ENCODE measurements at regions not wholly inside any gene's neighbourhood (a gene's known extent, or its start where the extent isn't known, plus 50 kb on each side); places are given as distances from the start of the nearest gene placed in this dataset.

DNA sequence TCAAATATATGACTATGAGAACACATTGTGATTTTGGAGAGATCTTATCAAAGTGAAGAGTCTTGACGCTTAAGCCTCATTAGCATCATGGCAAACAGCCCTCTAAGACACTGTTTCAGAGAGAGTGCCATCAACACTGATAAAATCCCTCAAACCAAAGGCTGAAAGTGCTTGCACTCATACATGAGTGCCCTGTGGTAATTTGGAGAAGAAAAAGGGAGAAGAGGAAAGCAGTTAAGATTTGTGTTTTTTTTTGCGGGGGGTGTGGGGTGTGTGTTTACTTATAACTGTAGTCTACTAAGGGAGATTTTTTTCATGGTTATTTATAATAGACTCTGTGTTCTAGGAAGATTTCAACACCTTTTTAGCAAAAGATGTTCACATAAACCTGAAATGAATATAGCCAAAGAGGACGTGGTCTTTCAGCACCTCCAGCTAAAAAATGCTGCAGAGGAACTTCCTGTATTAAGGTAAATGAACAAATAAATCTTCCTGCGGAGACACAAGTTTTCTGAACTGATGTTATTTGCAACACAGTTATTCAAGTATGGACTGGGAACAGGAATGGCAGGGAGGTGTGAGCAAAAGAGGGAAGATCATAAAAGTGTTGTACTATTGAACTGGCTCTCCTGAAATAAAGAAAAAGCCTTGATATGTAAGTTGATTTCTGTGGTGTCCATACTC, 81.9 kb upstream of the TGFBR2 start:
- Mint-ChIP-seq H3K4me3 (ENCODE audit: low read depth) (no peak overlapping the region), H3K9me3 (ENCODE audit: low read depth) (peaks cover 6% of the 10 kb centered on the region), H3K27ac (no peak overlapping the region), H3K36me3 (ENCODE audit: insufficient read depth) (peaks cover 3% of the 10 kb centered on the region), H3K4me1 (ENCODE audit: low read depth) (peaks cover 11% of the 10 kb centered on the region), H3K27me3 (no peaks in the 10 kb centered on the region)
- TF ChIP-seq, protein P1, sequence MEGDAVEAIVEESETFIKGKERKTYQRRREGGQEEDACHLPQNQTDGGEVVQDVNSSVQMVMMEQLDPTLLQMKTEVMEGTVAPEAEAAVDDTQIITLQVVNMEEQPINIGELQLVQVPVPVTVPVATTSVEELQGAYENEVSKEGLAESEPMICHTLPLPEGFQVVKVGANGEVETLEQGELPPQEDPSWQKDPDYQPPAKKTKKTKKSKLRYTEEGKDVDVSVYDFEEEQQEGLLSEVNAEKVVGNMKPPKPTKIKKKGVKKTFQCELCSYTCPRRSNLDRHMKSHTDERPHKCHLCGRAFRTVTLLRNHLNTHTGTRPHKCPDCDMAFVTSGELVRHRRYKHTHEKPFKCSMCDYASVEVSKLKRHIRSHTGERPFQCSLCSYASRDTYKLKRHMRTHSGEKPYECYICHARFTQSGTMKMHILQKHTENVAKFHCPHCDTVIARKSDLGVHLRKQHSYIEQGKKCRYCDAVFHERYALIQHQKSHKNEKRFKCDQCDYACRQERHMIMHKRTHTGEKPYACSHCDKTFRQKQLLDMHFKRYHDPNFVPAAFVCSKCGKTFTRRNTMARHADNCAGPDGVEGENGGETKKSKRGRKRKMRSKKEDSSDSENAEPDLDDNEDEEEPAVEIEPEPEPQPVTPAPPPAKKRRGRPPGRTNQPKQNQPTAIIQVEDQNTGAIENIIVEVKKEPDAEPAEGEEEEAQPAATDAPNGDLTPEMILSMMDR (IDR thresholded peaks at IDR 0.05; ENCODE audit: unreplicated experiment): no peak
- DNase-seq (ENCODE audit: low spot score, unreplicated experiment): no peak

DNA sequence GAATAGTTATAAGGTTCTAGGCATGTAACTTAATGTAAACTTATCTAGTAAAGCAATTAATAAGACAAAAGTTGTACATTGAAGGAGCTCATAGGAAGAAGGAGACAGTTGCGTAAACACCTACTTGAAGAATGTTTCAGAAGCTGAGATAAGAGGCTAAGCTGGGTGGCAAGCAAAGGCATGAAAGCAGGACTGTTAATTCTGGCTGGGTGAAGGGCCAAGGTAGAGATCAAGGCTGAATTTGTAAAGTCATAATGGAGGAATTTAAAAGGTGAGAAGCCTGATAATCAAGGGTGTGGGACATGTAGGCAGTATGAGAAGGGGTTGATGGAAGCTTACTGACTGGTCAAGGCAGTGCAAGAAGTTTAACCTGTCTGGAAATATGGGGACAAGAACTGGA, 80.4 kb upstream of the TGFBR2 start:
- TF ChIP-seq, protein P1 (IDR thresholded peaks at IDR 0.05; ENCODE audit: unreplicated experiment): no peak
- peaks cover 6% of the 10 kb centered on the region for H3K9me3 Mint-ChIP-seq (ENCODE audit: low read depth)
- no peaks in the 10 kb centered on the region for H3K27me3 Mint-ChIP-seq
- no peak overlapping the region for H3K4me3 Mint-ChIP-seq (ENCODE audit: low read depth)
- H3K27ac Mint-ChIP-seq: no peak overlapping the region
- peaks cover 3% of the 10 kb centered on the region for H3K36me3 Mint-ChIP-seq (ENCODE audit: insufficient read depth)
- DNase-seq (ENCODE audit: low spot score, unreplicated experiment): no peak
- H3K4me1 Mint-ChIP-seq (ENCODE audit: low read depth): peaks cover 11% of the 10 kb centered on the region

DNA sequence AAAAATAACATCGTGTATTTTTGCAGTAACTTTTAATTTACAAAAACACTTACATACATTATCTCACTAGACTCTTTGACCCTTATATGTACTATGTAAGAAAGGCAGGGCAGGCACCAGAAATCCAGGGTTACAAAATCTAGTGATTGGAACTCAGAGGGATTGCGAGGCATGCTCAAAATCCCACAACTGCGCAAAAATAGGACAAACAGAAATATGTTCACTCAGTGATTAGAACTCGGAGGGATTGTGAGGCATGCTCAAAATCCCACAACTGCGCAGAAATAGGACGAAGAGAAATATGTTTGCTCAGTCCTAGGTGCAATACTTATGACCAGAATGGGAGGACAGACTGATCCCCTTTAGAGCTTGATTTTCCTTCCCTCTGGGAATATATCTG, 79.2 kb upstream of the TGFBR2 start:
- H3K9me3 Mint-ChIP-seq (ENCODE audit: low read depth): peaks cover 6% of the 10 kb centered on the region
- H3K4me3 Mint-ChIP-seq (ENCODE audit: low read depth): no peak overlapping the region
- peaks cover 11% of the 10 kb centered on the region for H3K4me1 Mint-ChIP-seq (ENCODE audit: low read depth)
- H3K36me3 Mint-ChIP-seq (ENCODE audit: insufficient read depth): peaks cover 3% of the 10 kb centered on the region
- TF ChIP-seq, protein P1 (IDR thresholded peaks at IDR 0.05; ENCODE audit: unreplicated experiment): no peak
- no peaks in the 10 kb centered on the region for H3K27me3 Mint-ChIP-seq
- DNase-seq (ENCODE audit: low spot score, unreplicated experiment): no peak
- H3K27ac Mint-ChIP-seq: no peak overlapping the region

DNA sequence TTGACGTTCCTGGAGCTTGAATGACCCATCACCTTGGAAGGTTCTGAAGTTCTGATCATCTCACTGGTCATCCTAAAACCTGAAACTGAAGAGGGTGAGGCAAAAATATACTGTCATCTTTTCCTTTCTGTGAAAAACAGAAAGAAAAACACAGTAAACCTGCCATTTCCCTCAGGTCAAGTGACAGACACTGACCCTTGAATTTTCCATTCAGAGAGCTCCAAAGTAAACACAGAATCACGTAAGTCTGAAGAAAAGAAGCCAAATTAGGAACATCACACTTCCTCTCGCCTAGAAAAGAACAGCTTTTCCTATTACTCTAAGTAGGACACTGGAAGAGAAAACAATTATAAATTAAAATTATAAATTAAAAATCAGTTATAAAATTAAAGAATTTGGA, 78.7 kb upstream of the TGFBR2 start:
- Mint-ChIP-seq H3K4me3 (ENCODE audit: low read depth) (no peak overlapping the region), H3K27ac (no peak overlapping the region), H3K4me1 (ENCODE audit: low read depth) (peaks cover 11% of the 10 kb centered on the region), H3K9me3 (ENCODE audit: low read depth) (peaks cover 6% of the 10 kb centered on the region), H3K27me3 (no peaks in the 10 kb centered on the region), H3K36me3 (ENCODE audit: insufficient read depth) (peaks cover 3% of the 10 kb centered on the region)
- DNase-seq (ENCODE audit: low spot score, unreplicated experiment): no peak
- TF ChIP-seq, protein P1 (IDR thresholded peaks at IDR 0.05; ENCODE audit: unreplicated experiment): no peak

DNA sequence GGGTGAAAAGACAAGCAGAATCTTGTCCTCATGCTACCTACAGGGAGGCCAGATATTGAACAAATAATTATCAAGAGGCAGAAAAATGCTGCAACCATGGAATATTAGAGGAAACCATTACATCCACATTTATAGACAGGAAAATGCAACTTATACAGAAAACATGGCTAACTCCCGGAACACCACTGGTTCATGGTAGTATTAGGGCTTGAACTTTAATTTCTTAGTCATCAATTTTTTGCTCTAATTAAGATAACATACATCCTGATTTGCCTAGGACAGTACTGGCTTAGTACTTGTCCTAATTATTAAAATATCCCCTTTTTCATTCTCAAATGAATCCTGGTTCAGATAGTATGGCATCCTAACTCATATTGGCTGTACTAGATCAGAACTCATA, 76.3 kb upstream of the TGFBR2 start:
- Mint-ChIP-seq H3K4me1 (ENCODE audit: low read depth) (peaks cover 9% of the 10 kb centered on the region), H3K4me3 (ENCODE audit: low read depth) (no peak overlapping the region)

More for the DNA sequence above, 76.3 kb upstream of the TGFBR2 start:
- Mint-ChIP-seq H3K9me3 (ENCODE audit: low read depth) (peaks cover 11% of the 10 kb centered on the region), H3K36me3 (ENCODE audit: insufficient read depth) (peaks cover 3% of the 10 kb centered on the region), H3K27me3 (no peaks in the 10 kb centered on the region), H3K27ac (no peak overlapping the region)
- TF ChIP-seq, protein P1 (IDR thresholded peaks at IDR 0.05; ENCODE audit: unreplicated experiment): no peak
- DNase-seq (ENCODE audit: low spot score, unreplicated experiment): no peak
